H1 (cell line): ENCODE measurements at regions not wholly inside any gene's neighbourhood (a gene's known extent, or its start where the extent isn't known, plus 50 kb on each side); places are given as distances from the start of the nearest gene placed in this dataset.

Experiments
- EZH2 ChIP-seq: fragments of 200-600 bp; sonication (generic); IDR thresholded peaks from 2 replicates; pipeline ENCODE4 v1.7.1; 2012; ENCODE audit warnings: low read depth, mild to moderate bottlenecking, moderate library complexity, low read length, inconsistent platforms; ENCODE audit not compliant: severe bottlenecking
- JUND ChIP-seq: IDR thresholded peaks from 2 replicates; pipeline ENCODE4 v1.6.1; 2011; ENCODE audit warnings: mild to moderate bottlenecking, improper control_type of control experiment, low read length
- KDM4A ChIP-seq: IDR thresholded peaks from one replicate; pipeline ENCODE4 v1.7.1; 2012; ENCODE audit warnings: low read depth, mild to moderate bottlenecking, moderate library complexity, low read length, inconsistent platforms; ENCODE audit not compliant: severe bottlenecking
- ZNF274 ChIP-seq: IDR thresholded peaks from 2 replicates; pipeline ENCODE4 v1.7.0; 2012; ENCODE audit warnings: low read length, borderline replicate concordance; ENCODE audit errors: extremely low read depth

- TF ChIP-seq KDM4A (no peak), ZNF274 (no peak), JUND (no peak), EZH2 (no peak)
Observed at GRCh38 chr18:47718646-47719045, 211.8 kb downstream of the SMAD2 start (continued).
